Duodenal mucosa (tissue), 2 donors: ENCODE measurements at regions not wholly inside any gene's neighbourhood (a gene's known extent, or its start where the extent isn't known, plus 50 kb on each side); places are given as distances from the start of the nearest gene placed in this dataset.
"Not testable (repeated sequence)": the region's sequence is repeated elsewhere in the genome, so short reads cannot be mapped to it uniquely, and the experiment has no call there.

ENCODE experiments used
- H3K27ac ChIP-seq: one replicate; pipeline ENCODE4 v1.7.0; 2013; ENCODE audit warnings: low read depth, low read length
- H3K27me3 ChIP-seq, 2 donors: one replicate each; pipeline ENCODE4 v1.7.0; 2013; ENCODE audit warnings: low read length in 2 of 2, control low read depth in 1 of 2; ENCODE audit not compliant: insufficient read depth in 2 of 2, control insufficient read depth in 1 of 2
- H3K36me3 ChIP-seq, 2 donors: one replicate each; pipeline ENCODE4 v1.7.0; 2013; ENCODE audit warnings: low read length in 2 of 2, control low read depth in 1 of 2; ENCODE audit not compliant: insufficient read depth in 2 of 2, control insufficient read depth in 1 of 2
- H3K4me1 ChIP-seq, 2 donors: one replicate each; pipeline ENCODE4 v1.7.0; 2013; ENCODE audit warnings: low read length in 2 of 2, control low read depth in 1 of 2; ENCODE audit not compliant: insufficient read depth in 2 of 2, control insufficient read depth in 1 of 2
- H3K4me3 ChIP-seq, 2 donors: one replicate each; pipeline ENCODE4 v1.7.0; 2013; ENCODE audit warnings: low read length in 2 of 2, low read depth in 1 of 2
- H3K9ac ChIP-seq, 2 donors: one replicate each; pipeline ENCODE4 v1.7.0; 2013; ENCODE audit warnings: low read length in 2 of 2, low read depth in 1 of 2
- H3K9me3 ChIP-seq, 2 donors: one replicate each; pipeline ENCODE4 v1.7.0; 2013; ENCODE audit warnings: low read length in 2 of 2, control low read depth in 1 of 2; ENCODE audit not compliant: control insufficient read depth in 1 of 2

DNA sequence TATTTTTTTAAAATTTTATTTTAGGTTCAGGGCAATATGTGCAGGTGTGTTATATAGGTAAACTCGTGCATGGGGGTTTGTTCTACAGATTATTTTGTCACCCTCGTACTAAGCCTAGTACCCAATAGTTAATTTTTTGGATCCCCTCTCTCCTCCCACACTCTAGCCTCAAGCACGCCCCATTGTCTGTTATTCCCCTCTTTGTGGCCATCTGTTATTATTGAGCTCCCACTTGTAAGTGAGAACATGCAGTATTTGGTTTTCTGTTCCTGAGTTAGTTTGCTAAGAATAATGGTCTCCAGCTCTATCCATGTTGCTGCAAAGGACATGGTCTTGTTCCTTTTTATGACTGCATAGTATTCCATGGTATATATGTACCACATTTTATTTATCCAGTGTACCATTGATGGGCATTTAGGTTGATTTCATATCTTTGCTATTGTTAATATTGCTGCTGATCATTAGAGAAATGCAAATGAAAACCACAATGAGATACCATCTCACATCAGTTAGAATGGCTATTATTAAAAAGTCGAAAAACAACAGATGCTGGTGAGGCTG, 753.7 kb upstream of the CTNND2 start:
- H3K27me3 ChIP-seq, H3K36me3 ChIP-seq, H3K9me3 ChIP-seq, H3K4me1 ChIP-seq, H3K4me3 ChIP-seq, H3K9ac ChIP-seq, H3K27ac ChIP-seq: not testable (repeated sequence)

DNA sequence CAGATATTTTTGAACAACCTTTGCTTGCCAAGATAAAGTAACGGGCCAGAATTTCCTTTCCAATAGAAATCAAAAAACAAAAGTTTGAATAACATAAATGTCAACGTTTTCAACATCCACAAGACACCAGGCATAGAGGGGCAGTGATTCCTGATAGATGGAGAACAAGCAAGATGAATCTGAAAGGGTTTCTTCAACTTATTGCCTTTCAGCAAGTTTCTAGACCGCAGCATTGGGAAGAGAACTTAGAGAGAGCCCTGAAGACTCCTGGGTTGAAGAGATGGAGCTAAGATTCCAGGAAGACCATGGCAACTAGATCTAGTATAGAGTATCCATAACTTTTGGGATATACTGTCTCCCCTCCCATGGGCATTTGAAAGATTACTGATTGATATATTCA, 751.4 kb upstream of the CTNND2 start:
- no peak overlapping the region for H3K4me3 ChIP-seq
- no peaks in the 10 kb centered on the region for H3K27me3 ChIP-seq
- H3K9me3 ChIP-seq = peaks cover 0 to 8% of the 10 kb centered on the region in 2 donors
- no peak overlapping the region for H3K9ac ChIP-seq
- H3K4me1 ChIP-seq = no peaks in the 10 kb centered on the region
- H3K27ac ChIP-seq = no peak overlapping the region
- H3K36me3 ChIP-seq = no peaks in the 10 kb centered on the region

DNA sequence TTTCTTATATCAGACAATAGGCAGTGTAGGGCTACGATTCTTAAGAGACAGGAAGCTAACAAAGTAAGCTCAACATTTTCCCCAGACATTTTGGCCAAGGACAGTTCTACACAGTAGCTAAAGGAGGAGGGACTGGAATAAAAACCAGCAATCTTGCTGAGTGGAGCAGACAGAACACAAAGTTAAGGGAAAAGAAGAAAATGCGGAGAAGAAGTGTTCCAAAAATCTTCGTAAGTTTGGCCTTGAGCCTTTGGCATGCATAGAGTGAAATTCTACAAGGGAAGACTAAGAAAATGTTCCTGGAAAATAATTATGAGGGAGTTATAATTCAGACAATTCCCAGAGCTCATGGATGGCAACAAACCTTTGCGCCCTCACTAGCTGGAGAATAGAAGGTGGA, 748.0 kb upstream of the CTNND2 start:
- Histone ChIP-seq H3K9me3 (peaks cover 0 to 4% of the 10 kb centered on the region in 2 donors), H3K4me1 (no peaks in the 10 kb centered on the region), H3K36me3 (no peaks in the 10 kb centered on the region), H3K27me3 (no peaks in the 10 kb centered on the region), H3K9ac (no peak overlapping the region), H3K4me3 (no peak overlapping the region), H3K27ac (no peak overlapping the region)

DNA sequence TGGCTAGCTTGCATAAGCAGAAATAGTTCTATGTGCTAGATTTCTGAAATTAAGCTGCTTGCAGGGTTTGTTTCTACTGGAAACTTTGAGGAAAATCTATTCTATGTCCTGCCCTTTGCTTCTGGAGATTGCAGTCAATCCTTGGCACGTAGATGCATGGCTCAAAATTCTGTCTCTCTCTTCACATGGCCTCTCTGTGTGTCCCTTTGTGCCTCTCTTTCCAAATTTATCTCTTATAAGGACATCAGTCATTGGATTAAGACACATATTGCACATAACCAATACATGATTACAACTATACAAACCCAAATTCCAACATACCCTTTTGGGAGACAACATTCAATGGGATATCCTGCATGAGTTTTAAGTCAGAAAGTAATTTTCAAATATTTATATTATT, 744.3 kb upstream of the CTNND2 start:
- no peak overlapping the region for H3K4me3 ChIP-seq
- H3K4me1 ChIP-seq = no peaks in the 10 kb centered on the region
- H3K9ac ChIP-seq = no peak overlapping the region
- H3K27me3 ChIP-seq = no peaks in the 10 kb centered on the region
- peaks cover 0 to 4% of the 10 kb centered on the region in 2 donors for H3K9me3 ChIP-seq
- no peak overlapping the region for H3K27ac ChIP-seq
- H3K36me3 ChIP-seq = no peaks in the 10 kb centered on the region

- Histone ChIP-seq H3K4me3 (no peak overlapping the region), H3K4me1 (no peaks in the 10 kb centered on the region), H3K9me3 (peaks cover 0 to 4% of the 10 kb centered on the region in 2 donors), H3K27me3 (no peaks in the 10 kb centered on the region), H3K27ac (no peak overlapping the region), H3K9ac (no peak overlapping the region), H3K36me3 (no peaks in the 10 kb centered on the region)
These were observed 743.4 kb upstream of the CTNND2 start for GRCh38 chr5:12647613-12648012.

- Histone ChIP-seq H3K9me3 (no peaks in the 10 kb centered on the region), H3K4me3 (no peak overlapping the region), H3K36me3 (no peaks in the 10 kb centered on the region), H3K27me3 (no peaks in the 10 kb centered on the region), H3K27ac (no peak overlapping the region), H3K9ac (no peak overlapping the region), H3K4me1 (no peaks in the 10 kb centered on the region)
These were observed 741.3 kb upstream of the CTNND2 start for GRCh38 chr5:12645582-12645981.

GRCh38 chr5:12636209-12636608, 732.0 kb upstream of the CTNND2 start:
- H3K27ac ChIP-seq = no peak overlapping the region
- no peaks in the 10 kb centered on the region for H3K4me1 ChIP-seq
- H3K9me3 ChIP-seq = peaks cover 10 to 11% of the 10 kb centered on the region in 2 donors
- H3K4me3 ChIP-seq = no peak overlapping the region
- no peaks in the 10 kb centered on the region for H3K27me3 ChIP-seq
- no peaks in the 10 kb centered on the region for H3K36me3 ChIP-seq
- H3K9ac ChIP-seq = no peak overlapping the region

GRCh38 chr5:12626556-12626955, 722.3 kb upstream of the CTNND2 start:
- Histone ChIP-seq H3K4me3 (no peak overlapping the region), H3K27me3 (no peaks in the 10 kb centered on the region), H3K9me3 (peaks cover 16 to 17% of the 10 kb centered on the region in 2 donors)

DNA sequence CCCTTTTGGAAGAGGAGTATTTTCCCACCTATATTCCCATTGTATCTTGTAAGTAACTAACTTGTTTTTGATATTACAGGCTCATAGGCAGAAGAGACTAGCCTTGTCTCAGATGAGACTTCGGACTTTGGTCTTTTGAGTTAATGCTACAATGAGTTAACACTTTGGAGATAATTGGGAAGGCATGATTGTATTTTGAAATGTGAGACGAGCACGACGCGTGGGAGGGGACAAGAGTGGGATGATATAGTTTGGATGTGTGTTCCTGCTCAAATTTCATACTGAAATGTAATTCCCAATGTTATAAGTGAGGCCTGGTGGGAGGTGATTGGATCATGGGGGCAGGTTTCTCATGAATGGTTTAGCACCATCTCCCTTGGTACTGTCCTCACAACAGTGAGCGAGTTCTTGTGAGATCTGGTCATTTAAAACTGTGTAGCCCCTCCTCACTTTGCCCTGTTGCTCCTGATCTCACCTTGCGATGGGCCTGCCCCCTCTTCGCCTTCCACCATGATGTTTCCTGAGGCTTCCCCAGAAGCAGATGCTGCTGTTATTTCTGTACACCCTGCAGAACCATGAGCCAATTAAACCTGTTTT, 721.5 kb upstream of the CTNND2 start:
- H3K36me3 ChIP-seq = no peaks in the 10 kb centered on the region
- H3K9me3 ChIP-seq = peaks cover 16 to 17% of the 10 kb centered on the region in 2 donors
- H3K4me1 ChIP-seq = no peaks in the 10 kb centered on the region
- no peak overlapping the region for H3K27ac ChIP-seq
- H3K9ac ChIP-seq = no peak overlapping the region
- H3K4me3 ChIP-seq = no peak overlapping the region
- H3K27me3 ChIP-seq = no peaks in the 10 kb centered on the region

More at GRCh38 chr5:12626556-12626955, 722.3 kb upstream of the CTNND2 start:
- H3K9ac ChIP-seq = no peak overlapping the region
- H3K36me3 ChIP-seq = no peaks in the 10 kb centered on the region
- no peak overlapping the region for H3K27ac ChIP-seq
- no peaks in the 10 kb centered on the region for H3K4me1 ChIP-seq

- no peak overlapping the region for H3K4me3 ChIP-seq
- no peaks in the 10 kb centered on the region for H3K4me1 ChIP-seq
- H3K27me3 ChIP-seq = no peaks in the 10 kb centered on the region
- H3K36me3 ChIP-seq = no peaks in the 10 kb centered on the region
- H3K9ac ChIP-seq = no peak overlapping the region
- H3K27ac ChIP-seq = no peak overlapping the region
- H3K9me3 ChIP-seq = peaks cover 16 to 17% of the 10 kb centered on the region in 2 donors
These were observed 720.7 kb upstream of the CTNND2 start for GRCh38 chr5:12624776-12625560.
